Muscle of back (tissue), 3 donors: ENCODE measurements at regions not wholly inside any gene's neighbourhood (a gene's known extent, or its start where the extent isn't known, plus 50 kb on each side); places are given as distances from the start of the nearest gene placed in this dataset.
"Not testable (repeated sequence)": the region's sequence is repeated elsewhere in the genome, so short reads cannot be mapped to it uniquely, and the experiment has no call there.

Experiments used
- DNase-seq, 3 donors: peaks; one replicate each; pipeline versions ENCODE4 v3.0.0 to v3.0.0-alpha.2; 2013

DNA sequence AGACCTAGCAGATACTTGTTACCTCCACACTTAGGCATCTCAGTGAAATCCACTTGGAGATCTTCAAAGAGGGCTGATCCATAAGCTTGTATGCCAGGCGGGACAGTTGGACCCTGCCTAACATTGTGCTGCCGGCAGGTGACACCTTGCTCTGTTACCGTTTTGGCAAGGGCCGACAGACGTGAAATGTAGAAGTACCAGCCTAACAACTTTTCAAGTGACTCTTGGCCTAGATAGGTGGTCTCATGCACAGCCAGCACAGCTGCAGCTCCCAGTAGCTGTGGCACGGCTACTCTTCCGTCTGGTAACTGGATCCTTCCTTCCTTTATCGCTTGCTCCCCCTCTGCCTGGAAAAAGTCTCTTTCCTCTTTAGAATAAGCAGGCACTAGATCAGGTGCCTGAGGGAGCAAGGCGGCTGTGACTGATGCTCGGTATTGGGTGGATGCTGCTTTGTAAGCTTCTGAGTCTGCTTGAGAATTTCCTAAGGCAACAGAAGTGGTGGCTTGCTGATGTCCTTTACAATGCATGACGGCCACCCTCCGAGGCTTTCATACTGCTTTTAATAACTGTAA, 713.5 kb downstream of the AMY1C start:
- DNase-seq: no peak

GRCh38 chr1:104466068-104466467, 716.4 kb downstream of the AMY1C start:
- no peak for DNase-seq

DNA sequence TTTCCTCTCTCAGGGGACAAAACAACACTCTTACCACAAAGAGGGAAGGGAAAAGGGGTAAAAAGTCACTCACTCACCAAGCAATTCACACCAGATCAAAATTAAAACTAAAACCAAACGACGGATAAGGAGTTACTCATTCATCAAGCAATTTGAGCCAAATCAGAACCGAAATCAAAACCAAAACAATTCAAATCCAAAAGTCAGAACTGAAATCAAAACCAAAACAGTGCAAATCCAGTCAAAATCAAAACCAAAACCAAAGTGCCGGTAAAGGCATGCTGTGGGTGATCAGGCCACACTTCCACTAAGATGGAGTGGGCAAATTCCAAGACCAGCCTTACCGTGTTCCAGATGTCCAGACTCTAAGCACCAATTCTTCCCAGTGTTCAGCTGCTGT, 717.9 kb downstream of the AMY1C start:
- DNase-seq: no peak

GRCh38 chr1:104468282-104468681, 718.6 kb downstream of the AMY1C start:
- no peak for DNase-seq

GRCh38 chr1:104476126-104476525, 726.4 kb downstream of the AMY1C start:
- DNase-seq: no peak

GRCh38 chr1:104488296-104489015, 738.8 kb downstream of the AMY1C start:
- no peak for DNase-seq

DNA sequence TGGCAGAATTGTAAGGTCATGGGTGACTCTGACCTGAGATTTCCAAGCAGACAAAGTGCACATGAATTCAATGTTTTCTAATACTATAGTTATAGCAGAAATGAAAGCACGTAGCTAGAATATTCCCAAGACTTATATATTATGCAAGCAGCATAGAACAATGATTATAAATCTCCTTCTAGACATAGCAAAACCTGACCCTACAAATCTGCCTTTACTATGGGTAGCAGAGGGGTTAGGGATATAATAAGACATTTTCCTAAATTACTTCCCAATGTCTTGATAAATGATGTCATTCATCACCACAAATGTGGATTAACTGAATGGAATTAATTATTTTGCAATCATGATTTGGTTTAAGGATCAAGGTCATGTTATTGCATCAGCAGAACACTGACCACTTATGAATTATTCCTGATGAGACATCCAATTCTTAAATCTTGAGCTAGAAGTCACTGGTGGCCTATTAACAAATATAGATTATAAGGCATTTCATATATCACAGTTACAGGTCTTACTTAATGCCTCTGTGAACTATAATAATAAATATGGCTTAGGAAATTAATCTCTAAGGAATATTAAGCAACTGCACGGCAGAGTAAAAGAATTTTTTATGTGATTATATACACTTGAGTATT, 776.6 kb downstream of the AMY1C start:
- DNase-seq: peak in 1 of 3 donors; percentile 9

GRCh38 chr1:104531990-104532389, 782.3 kb downstream of the AMY1C start:
- DNase-seq: no peak

DNA sequence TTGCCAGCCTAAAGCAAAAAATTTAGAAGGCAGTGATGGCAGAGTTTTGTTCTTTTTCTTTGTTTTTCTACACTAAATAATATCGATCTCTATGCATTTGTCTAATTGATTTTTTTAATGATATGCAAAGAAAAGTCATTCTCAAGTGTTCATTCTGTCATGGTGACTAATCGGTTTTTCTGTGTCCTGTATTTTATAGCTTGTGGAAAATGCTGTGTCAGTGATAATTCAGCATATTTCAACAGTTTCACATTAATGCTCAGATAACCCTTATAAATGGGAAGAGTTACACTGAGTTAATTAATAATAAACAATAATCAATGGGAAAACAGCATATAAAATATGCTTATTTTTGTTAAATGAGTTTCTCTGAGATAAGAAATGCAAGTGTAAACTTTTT, 824.9 kb downstream of the AMY1C start:
- no peak for DNase-seq

DNA sequence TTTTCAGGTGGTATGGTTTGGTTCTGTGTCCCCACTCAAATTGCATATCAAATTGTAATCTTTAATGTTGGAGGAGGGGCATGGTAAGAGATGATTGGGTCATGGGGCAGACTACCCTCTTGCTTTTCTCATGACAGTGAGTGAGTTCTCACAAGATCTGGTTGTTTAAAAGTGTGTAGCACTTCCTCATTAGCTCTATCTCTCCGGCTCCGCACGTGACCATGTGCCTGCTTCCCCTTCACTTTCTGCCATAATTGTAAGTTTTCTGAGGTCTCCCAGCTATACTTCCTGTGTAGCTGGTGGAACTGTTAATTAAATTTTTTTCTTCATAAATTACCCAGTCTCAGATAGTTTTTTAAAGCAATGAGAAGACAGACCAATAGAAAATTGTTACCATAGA, 843.2 kb downstream of the AMY1C start:
- no peak for DNase-seq

DNA sequence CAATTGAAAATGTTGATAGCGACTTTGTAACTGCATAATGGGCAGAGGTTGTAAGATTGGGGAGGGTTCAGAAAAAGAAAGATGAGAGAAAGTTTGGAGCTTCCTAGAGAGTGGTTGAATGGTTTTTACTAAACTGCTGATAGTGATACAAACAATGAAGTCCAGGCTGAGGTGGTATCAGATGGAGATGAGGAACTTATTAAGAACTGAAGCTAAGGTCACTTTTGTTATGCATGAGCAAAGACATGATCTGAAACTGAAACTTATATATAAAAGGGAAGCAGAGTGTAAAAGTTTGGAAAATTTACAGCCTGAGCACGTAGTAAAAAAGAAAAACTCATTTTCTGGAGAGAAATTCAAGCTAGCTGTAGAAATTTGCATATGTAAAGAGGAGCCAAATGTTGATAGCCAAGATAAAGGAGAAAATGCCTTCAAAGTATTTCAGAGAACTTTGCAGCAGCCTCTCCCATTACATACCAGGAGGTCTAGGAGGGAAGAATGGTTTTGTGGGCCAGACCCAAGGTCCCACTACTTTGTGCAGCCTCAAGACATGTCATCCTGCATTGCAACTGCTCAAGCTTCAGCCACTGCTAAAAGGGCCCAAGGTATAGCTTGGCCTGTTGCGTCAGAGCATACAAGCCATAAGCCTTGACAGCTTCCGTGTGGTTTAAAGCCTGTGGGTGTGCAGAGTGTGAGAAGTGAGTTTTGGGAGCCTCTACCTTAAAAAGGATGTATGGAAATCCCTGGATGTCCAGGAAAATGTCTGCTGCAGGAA, 843.9 kb downstream of the AMY1C start:
- no peak for DNase-seq

GRCh38 chr1:104617474-104617873, 867.8 kb downstream of the AMY1C start:
- no peak for DNase-seq

DNA sequence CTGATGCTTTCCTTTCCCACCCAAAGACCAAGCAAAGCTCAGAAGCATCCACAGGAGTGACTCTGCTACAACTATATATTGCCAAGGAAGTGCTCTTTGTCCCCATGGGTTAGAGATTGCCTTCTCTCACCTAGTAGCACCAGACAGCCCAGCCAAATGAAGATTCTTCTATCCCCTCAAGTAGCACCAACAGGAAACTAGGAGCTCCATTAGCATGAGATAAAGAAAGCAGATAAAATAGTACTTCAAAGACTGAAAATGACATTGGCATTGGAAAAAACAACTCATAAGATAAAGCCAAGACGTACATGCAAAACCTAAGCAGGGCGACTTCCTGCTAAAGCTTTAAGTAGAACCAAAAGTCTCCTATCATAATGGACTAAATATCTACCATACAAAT, 871.5 kb downstream of the AMY1C start:
- no peak for DNase-seq

- DNase-seq: no peak
Observed at GRCh38 chr1:104624538-104624937, 874.8 kb downstream of the AMY1C start.

- DNase-seq: no peak
Observed at GRCh38 chr1:104629589-104629988, 879.9 kb downstream of the AMY1C start.

DNA sequence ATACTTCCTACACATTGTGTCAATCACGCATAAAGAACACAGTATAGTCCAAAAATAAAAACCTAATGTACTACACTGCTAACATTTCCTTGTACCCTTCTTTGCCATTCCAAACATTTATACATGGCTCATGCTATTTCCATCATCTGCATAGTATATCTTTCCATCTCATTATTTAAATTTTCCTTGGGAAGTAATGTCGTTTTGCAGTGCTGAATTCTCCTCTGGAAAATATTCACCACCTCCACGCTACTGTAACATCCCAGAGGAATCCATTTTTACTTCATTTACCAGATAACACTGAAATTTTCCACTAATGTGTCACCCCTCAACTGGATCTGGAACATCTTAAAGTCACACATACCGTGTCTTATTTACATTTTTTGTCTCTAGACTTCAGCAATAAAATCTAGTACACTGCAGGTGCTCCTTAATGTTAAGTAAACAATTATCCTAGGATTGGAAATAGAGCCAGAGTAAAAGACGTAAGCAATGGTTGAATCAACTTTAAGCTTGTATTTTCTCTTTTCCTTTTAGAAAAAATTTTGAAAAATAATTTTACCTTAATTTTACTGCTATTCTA, 881.0 kb downstream of the AMY1C start:
- DNase-seq: no peak

DNA sequence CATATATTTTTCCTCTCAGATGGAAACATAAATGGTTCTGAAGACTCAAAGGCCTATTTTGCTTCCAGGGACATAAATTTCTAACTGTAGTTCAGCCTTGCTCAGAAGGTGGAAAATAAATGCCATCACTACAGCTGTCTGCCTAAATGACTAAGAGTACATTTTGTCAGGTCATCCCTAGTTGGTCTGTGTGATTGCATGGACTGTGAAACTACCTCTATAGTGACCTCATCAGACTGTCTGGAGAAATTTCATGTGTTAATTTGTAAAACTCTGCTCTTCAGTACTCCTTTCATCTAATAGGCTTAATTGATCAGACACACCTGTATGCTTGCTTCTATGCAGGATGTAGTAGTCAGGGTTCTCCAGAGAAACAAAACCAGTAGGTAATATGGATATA, 886.9 kb downstream of the AMY1C start:
- DNase-seq: no peak

DNA sequence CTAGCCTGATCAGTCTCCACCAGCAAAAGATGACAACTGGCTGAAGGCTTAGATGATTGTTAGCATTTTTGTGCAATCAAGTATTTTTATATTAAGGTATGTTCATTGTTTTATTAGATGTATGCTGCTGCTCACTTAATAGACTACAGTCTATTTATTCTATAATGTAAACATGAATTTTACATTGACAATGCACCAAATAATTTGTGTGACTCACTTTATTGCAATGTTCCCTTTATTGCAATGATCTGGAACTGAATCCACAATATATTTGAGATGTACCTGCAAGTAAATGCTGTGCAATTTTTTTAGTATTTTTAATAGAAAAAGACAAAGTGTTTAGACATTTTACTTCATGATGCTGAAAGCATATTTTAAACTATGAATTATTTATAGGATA, 896.5 kb downstream of the AMY1C start:
- DNase-seq: no peak

- DNase-seq: peak; percentile 4 to 30 (median 16)
Observed at GRCh38 chr1:104648269-104648691, 898.6 kb downstream of the AMY1C start.

DNA sequence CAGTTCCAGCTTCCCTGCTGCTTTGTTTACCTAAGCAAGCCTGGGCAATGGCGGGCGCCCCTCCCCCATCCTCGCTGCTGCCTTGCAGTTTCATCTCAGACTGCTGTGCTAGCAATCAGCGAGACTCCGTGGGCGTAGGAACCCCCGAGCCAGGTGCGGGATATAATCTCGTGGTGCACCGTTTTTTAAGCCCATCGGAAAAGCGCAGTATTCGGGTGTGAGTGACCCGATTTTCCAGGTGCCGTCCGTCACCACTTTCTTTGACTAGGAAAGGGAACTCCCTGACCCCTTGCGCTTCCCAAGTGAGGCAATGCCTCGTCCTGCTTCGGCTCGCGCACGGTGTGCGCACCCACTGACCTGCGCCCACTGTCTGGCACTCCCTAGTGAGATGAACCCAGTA, 914.7 kb downstream of the AMY1C start:
- DNase-seq: not testable (repeated sequence)

GRCh38 chr1:104665300-104665699, 915.6 kb downstream of the AMY1C start:
- DNase-seq: no peak

GRCh38 chr1:104671684-104672353, 922.1 kb downstream of the AMY1C start:
- DNase-seq: peak in 1 of 3 donors; percentile 8
